Fibroblast of skin of right biceps (primary cell): ENCODE measurements at regions not wholly inside any gene's neighbourhood (a gene's known extent, or its start where the extent isn't known, plus 50 kb on each side); places are given as distances from the start of the nearest gene placed in this dataset.

ENCODE experiments used
- DNase-seq: peaks from one replicate; pipeline ENCODE4 v3.0.0-alpha.2; 2013

DNA sequence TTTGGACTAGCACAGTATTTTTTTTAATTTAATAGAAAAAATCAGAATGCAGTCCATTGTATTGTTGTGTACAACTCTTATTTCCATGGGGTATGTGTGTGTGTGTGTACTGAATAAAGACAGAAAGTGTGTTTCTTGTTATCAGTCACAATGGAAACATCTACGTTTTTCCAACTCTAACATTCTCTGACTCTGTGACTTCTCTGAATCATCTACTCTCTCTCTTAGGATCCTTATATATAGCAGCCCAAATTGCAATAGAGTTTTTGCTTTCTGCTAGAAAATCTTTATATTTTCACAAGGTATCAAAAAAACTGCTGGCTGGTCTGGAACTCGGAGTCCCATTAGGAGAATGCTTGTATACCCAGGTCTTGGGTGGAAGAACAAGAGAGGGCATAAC is 138.9 kb upstream of the ARID2 start:
- DNase-seq = no peak

DNA sequence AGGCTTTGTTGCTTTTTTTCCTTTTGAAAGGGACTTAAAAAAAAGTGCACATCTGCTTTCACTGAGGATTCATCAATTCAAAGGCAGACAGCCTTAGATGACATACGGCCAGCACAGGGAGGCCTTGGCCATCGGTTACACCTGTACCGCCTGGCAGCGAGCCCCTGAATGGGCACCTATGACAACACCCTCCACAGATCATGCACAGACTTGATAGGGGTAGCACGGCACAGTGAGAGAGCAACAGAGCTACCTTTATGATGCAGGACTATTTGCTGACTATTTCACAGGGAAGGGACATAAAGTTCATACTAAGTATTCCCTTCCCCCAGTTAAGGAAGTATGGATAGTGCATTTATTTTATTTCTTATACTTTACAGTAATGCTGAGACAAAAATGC is 137.9 kb upstream of the ARID2 start:
- no peak for DNase-seq

DNA sequence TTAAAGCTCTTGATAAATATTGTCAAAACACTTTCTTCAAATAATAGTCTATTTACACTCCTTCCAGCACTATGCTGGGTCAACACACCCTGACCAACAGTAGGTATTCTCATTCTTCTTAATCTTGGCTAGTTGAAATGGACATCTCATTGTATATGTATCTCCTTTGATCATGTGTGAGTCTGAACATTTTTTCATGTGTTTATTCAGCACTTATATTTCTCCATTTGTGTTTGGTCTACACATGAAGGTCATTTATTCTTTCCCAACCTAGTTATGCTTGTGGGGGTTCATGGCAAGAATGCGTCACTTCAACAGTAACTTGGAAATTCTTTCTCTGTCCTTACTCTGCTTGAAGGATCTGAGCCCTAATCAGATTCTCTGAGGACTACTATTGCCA is 133.1 kb upstream of the ARID2 start:
- DNase-seq = no peak

DNA sequence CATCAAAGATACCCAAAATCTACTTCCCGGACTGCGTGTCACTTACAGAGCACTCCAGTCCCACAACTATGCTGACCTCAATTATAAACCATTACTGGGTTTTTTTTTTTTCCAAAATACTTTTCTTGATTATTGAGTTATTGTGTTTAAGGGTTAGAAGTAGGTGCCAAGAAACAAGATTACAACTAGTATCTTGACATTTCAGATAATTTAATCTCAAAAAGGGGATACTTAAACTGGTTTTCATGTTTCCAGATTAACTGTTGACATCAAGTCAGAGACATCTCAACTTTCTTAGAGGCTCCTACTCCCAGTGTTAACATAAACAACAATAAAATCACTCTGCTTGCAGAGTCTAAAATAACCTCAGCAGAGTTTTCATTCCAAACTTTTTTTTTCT is 131.2 kb upstream of the ARID2 start:
- DNase-seq = no peak

DNA sequence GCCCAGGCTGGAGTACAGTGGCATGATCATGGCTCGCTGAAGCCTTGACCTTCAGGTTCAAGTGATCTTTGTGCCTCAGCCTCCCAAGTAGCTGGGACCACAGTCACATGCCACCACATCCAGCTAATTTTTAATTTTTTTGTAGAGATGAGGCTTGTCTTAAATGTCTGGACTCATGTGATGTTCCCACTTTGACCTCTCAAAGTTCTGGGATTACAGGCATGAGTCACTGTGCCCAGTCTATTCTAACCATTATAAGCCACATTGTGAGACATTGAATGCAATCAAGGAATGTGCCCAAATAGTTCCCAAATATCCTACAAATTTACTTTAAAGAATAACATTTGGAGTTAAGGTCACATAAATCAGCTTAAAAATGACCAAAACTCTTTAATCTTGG is 130.7 kb upstream of the ARID2 start:
- no peak for DNase-seq

DNA sequence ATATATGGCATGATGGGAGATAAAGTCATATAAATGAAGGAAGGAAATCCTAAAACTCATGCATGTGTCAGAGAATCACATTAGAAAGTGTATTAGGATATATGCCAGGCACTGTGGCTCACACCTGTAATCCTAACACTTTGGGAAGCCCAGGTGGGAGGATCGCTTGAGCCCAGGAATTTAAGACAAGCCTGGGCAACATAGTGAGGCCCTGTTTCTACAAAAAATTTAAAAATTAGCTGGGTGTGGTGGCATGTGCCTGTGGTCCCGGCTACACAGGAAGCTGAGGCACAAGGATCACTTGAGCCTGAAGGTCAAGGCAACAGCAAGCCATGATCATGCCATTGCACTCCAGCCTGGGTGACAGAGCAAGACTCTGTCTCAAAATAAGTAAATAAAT is 130.3 kb upstream of the ARID2 start:
- DNase-seq = no peak

DNA sequence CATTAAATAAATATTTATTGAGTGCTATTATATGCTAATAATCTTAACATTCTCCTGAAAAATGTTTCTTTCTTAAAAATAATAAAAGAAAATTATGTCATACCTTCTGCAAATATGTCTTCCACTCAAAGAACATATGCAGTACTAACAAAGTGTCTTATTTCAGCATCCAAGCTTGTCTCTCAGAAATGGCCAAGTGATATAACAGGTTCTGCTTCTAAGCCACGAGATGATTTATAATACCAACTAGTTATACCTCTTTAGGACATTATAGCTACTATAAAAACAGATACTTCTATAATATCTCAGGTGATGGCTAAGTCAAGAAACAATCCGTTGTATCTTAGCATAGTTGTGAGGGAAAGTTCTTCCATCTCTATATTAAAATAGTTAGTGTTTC is 128.1 kb upstream of the ARID2 start:
- DNase-seq = no peak

DNA sequence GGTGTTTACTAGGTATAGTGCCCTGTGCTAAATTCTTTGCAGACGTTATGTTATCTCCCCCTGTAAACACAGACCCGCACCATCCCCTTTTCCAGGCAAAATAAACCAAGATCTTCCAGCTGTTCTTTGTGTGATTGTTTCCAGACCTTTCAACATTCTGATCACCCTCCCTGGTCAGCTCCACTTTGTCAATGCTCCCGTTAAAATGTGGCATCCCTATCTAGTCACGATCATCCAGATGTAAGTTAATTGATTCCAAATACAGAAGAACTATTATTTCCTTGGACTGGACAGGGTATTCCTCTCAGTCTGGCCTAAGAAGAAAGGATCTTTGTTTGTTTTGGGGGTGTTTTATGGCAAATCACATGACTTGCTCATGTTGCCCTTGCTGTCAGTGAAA is 127.6 kb upstream of the ARID2 start:
- no peak for DNase-seq

DNA sequence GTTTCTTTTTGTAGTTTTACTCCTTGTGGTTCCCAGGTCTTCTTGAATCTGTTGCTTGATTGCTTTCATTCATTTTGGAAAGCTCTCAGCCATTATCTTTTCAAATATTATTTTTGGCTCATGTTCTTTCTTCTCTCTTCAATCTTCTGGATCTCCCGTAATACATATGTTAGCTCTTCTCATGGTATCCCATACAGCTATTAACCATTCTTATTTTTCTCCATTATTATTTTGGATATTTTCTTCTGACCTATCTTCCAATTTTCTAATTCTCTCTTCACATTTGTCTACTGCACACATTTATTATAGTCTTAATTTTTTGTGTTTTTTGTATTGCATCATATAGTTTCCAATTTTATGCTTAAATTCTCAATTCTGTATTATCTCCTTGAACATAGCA is 123.9 kb upstream of the ARID2 start:
- no peak for DNase-seq

DNA sequence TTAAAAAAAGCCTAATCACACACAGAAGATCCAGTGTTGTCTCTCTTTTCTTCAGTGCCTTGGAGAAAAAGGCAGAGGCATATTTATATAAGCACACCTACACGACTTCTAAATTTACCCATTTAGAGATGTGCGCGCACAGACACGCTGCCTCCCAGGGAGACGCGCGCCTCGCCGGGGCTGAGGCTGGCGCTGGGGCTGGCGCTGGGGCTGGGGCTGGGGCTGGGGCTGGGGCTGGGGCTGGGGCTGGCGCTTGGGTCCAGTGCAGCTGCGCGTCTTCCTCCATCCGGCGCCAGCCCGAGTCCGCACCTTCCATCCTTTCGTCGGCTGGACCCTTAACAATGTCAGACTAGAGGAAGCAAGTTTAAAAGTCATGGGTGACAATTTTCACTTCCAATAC is 118.4 kb upstream of the ARID2 start:
- no peak for DNase-seq

DNA sequence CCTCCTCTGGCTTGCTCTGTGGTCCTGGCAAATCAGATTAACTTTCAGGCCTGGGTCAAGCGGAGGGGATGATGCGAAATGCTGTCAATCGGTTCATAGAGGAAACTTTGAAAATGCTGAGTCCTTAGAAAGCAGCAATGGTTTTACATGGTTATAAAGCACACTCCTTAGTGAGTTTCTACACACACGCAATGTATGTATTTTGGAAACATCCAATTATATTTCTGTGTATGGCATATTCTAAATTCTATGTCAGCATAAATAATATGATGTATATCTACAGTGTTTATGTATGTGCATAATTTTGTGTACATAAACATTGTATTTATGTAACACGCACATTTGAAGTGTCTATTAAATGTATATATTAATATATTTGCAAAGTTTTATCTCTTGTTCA is 118.0 kb upstream of the ARID2 start:
- DNase-seq = no peak

DNA sequence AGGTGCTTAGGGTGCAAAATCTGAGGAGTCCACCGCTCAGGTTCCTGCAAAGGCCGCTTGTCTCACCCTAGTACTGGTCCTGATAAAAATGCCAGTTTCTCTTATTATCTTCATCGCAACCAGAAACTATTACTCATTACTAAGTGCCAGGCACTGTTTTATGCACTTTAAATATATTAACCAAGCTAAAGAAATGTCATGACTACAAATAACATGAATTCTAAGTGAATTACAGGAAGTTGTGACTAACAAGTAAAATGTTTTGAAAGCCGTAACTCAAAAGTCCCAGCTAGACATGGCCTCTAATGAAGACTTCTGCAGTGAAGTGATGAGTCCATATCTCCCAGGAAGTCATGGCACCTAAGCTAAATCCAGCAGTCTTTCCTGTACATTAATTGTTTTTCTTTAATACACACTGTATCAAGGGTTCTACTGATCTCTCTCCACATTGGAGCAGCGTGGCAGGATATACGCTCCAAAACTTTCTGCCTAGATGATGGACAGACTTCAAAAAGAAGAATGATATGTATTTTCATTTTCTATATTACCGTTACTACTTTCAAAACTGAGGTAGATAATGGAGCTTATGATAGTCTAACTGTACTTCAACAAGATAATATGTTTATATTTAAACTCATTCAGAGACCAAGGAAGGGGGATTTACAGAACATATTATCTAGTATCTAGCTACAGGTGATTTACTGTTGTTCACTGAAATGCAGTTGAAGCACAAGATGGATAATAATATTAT is 117.3 kb upstream of the ARID2 start:
- peak; percentile 68 for DNase-seq

DNA sequence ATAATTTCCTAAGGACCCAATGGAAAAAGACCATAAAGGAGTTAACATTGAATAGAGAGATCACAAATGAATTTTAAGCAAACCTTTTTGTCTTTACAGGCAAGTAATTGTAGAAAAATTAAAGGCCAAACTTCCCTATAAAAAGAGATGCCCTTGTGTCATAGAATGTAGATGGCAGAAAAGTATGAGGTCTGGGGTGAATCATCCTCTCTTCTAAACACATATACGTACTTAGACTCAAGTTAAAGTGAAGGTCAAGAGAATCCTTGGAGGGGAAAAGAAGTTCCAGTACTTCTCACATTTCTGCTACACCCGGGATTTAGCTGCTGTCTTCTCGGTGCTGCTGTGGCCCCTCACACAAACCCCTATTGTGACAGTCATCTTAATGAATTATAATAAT is 116.2 kb upstream of the ARID2 start:
- peak; percentile 40 for DNase-seq

DNA sequence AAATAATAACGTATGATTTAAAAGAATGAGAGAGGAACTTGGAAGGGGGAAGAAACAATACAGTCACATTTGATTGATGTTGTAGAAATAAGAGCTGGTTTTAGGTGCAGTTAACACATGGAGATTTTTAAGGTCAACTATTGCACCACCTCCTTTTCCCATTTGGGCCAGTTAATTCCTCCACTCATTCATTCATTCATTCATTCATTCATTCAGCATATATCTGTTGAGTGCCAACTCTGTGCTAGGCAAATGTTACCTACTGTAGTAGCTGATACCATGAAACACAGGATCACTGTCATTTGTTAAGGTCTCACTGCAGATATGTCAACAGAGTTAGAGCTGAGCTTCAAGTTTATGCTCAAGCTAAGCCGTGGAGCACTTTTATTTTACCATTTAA is 115.7 kb upstream of the ARID2 start:
- no peak for DNase-seq

DNA sequence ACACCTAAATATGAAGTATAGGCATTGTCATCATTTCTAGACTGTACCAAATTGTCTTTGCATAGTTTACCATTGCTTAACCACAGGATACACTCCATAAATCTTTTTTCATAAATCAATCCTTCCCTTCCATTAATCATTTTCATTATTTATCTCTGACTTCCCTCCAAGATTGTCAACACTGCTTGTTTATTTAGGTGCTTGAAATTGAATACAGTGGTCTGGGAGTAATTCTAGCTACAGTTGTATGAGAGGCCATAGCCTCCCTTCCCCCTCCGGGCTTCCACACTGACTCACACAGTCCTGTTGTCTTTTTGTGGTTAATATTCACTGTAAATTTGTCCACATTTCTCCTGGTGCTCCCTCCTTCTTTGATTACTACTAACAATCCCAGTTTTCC is 114.2 kb upstream of the ARID2 start:
- DNase-seq = peak; percentile 76

DNA sequence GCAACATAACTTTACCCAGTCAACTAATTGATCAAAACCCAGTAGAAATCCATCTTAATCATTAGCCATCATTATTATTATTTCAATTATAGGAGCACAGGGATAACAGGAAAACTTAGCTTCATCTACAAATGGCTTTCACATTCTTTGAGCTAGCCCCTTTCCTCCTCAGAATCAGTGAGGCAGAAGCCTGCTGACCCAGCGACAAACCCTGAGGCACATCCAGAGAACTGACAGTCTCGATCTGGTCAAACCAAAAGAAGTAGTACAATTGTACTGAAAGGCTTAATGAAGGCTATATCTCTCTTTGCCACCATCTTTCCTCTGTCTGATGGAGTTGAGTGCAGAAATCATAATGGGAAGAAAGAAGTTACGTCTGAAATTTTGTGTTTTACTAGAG is 109.8 kb upstream of the ARID2 start:
- no peak for DNase-seq

DNA sequence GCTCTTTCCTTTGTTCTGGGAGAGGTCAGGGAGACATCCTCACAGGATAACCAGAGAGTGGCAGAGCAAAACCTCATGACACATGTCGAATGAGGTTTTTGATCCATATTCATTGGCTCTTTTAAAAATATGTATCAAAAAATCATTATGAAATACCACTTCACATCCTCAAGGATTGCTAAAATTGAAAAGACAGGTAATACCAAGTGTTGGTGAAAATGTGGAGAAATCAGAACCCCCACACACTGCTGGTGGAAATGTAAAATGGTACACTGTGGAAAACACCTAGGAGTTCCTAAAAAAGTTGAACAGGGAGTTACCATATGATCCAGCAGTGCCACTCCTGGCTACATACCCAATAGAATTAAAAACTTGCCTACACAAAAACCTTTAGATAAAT is 107.8 kb upstream of the ARID2 start:
- DNase-seq = no peak

DNA sequence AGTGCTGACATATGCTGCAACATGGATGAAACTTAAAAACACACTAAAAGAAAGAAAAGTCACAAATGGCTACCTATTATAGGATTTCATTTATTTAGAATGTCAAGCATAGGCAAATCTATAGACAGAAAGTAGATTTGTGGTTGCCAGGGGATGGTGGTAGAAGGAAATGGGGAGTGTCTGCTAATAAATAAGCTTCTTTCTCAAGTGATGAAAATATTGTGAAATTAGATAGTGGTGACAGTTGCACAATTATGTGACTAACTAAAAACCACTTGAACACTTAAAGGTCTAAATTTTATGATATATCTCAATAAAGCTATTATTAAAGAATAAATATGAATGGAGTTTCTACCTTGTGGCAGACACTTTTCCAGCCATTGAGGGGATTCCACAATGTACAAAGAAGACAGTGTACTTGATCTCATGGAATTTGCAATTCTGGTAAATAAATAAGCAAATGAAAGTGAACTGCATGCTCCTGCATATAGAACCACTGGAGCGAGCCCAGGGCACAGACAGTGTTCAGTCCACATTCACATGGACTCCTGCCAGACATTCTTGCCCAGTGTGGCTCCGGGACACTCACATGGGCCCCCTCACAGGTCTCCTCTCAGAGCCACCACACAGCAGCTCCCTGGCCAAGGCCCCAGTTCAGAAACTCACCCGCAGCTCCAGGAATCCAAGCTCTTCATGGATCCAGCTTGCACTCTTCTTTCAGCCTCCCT is 107.1 kb upstream of the ARID2 start:
- no peak for DNase-seq

DNA sequence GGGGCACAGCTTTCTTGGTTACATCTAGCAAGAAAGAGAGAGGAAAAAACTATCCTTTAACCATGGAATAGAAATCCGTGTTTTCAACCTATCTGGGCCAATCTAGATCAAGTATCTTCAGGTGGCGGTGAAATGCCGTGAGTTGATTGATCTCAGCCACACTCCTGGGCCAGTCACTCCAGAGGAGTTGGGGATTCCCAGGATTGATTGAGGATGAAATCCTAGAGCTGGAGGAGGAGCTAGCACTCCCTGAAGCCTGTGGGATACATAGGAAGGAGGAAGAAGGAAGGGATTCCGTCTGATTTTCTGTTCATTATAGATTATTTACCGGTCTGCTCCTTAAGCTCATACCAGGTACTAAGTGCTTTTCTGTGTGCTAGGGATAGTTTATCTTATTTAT is 106.3 kb upstream of the ARID2 start:
- no peak for DNase-seq

DNA sequence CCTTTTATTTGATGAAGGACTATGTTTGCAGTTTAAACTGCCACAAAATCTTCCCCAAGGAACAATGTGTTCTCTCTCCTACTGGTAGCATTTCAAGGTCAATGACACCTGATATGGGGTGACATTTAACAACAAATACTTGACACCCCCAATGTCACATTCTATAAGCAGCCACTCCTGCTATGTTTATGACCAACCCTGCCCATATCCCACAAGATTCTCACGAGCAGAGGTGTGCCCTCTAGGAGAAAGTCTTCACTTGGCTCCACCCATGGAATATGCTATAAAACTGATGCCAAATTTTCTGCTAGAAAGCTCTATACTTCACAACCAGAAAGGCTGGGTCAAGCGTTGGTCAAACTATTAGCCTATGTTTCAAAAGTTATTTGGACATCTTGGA is 105.6 kb upstream of the ARID2 start:
- DNase-seq = no peak

DNA sequence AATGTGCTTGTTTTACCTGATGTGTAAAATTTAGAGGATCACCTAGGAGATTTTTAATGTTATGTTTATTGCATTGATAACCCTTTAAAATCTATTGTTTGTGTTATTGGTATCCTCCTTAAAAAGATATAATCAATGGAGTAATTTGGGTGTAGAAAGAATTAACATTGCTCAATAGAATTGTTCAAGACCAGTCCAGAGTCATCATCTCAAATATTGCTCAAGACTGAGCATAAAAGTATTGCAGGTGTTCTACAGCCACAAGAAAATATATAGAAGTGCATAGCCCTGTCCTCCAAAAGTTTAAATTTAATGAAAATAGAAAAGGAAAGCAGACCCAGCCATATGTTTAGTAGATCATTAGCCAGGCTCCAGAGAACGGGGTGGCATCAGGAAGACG is 102.5 kb upstream of the ARID2 start:
- DNase-seq = no peak

DNA sequence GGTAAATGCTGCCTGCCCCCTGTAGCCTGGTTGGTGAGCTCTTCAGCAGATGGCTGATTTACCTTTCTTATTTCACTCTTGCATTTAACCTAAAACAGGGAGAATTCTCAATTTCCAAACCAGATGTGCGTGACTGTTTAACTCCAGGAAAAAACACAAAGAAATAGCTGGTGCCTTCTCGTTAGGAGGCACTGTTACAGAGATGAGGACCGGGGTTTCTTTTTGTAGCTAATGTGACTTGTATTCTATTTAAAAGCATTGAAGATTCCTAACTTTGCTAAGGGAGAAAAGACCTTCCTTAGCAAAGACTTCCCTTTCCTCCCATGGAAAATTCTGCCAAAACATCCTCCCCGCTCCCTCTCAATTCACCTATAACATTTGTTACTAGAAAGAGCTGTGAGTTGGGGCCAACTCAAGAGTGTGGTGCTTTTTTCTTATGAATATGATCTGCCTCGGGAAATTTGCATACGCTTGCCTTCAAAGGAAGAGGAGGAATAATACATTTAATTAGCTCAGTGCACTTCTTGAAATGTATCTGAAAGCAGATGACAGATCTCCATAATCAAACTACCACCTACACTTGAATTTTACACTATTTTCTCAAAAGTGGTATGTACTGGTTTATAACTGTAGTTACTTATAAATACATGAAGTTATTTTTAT is 102.0 kb upstream of the ARID2 start:
- DNase-seq = no peak

DNA sequence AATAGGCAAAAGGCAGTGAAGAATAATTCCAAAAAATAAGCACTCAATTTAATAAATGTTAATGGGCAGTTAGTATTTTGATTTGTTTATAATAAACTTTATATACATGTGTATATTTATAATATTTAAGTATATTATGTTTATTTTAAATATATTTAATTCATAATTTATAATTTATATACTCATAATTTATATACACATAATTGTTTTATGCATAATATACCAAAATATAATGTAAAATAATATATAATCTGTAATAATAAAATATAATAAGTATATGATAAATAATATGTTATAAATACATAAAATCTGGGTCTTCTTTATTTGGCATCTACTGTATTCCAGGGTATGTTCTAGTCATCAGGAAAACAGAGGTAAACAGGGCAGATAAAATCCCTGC is 100.2 kb upstream of the ARID2 start:
- DNase-seq = no peak

DNA sequence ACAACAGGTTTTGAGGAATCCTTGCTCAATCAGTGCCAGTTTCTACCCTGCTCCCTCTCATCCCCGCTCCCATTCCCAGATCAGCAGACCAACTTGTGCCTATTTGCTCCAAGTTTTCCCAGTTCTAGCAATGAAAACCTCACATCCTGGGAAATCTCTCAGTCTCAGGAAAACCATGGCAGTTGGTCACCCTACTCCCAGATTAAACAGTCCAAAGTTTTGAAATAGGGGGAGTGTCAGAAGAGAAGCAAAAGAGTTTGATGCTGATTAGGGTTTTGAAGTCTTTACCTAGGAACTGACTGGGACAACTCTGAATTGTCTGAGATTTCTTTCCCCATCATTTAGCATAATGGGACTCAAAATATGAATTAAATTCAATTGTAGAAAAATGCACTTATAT is 95.8 kb upstream of the ARID2 start:
- no peak for DNase-seq
